HL-60 (cell line): ENCODE measurements at regions not wholly inside any gene's neighbourhood (a gene's known extent, or its start where the extent isn't known, plus 50 kb on each side); places are given as distances from the start of the nearest gene placed in this dataset.

Experiments used
- CTCF ChIP-seq: IDR thresholded peaks from one replicate; pipeline ENCODE4 v1.5.1; 2011; ENCODE audit warnings: low read length, control low read depth, inconsistent platforms; ENCODE audit not compliant: insufficient read depth
- GABPA ChIP-seq: IDR thresholded peaks from 2 replicates; pipeline ENCODE4 v1.6.1; 2012; ENCODE audit warnings: low read depth
- POLR2AphosphoS5 ChIP-seq: IDR thresholded peaks from 2 replicates; pipeline ENCODE4 v1.6.1; 2012; ENCODE audit warnings: low read depth
- SPI1 ChIP-seq: IDR thresholded peaks from 2 replicates; pipeline ENCODE4 v1.6.1; 2012; ENCODE audit warnings: low read depth, mild to moderate bottlenecking, borderline replicate concordance
- TF ChIP-seq, protein P1 (sequence below): IDR thresholded peaks from 2 replicates; pipeline ENCODE4 v1.6.1; 2012; ENCODE audit warnings: low read depth; ENCODE audit not compliant: insufficient replicate concordance

DNA sequence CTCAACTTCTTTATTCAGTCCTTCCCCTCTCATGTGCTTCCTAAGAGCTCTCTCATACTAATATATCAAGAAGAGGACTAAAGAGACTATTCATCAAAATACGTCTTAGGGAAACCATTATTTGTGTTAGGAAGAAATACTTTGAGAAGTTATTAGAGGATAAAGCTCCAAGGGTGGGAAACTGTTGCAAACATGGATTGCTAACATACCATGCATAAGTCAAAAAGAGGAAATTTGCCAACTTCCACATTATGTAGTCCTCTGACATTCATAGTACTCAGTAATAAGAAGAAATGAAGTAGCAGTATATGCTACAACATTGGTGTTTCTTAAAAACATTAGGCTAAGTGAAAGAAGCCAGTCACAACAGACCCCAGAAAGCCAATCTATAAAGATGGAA, 128.8 kb upstream of the CLEC14A start:
- TF ChIP-seq CTCF (no peak), POLR2AphosphoS5 (no peak), GABPA (no peak), SPI1 (no peak)
- TF ChIP-seq, protein P1, sequence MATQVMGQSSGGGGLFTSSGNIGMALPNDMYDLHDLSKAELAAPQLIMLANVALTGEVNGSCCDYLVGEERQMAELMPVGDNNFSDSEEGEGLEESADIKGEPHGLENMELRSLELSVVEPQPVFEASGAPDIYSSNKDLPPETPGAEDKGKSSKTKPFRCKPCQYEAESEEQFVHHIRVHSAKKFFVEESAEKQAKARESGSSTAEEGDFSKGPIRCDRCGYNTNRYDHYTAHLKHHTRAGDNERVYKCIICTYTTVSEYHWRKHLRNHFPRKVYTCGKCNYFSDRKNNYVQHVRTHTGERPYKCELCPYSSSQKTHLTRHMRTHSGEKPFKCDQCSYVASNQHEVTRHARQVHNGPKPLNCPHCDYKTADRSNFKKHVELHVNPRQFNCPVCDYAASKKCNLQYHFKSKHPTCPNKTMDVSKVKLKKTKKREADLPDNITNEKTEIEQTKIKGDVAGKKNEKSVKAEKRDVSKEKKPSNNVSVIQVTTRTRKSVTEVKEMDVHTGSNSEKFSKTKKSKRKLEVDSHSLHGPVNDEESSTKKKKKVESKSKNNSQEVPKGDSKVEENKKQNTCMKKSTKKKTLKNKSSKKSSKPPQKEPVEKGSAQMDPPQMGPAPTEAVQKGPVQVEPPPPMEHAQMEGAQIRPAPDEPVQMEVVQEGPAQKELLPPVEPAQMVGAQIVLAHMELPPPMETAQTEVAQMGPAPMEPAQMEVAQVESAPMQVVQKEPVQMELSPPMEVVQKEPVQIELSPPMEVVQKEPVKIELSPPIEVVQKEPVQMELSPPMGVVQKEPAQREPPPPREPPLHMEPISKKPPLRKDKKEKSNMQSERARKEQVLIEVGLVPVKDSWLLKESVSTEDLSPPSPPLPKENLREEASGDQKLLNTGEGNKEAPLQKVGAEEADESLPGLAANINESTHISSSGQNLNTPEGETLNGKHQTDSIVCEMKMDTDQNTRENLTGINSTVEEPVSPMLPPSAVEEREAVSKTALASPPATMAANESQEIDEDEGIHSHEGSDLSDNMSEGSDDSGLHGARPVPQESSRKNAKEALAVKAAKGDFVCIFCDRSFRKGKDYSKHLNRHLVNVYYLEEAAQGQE = no peak
